GM19043 (cell line): ENCODE measurements at regions not wholly inside any gene's neighbourhood (a gene's known extent, or its start where the extent isn't known, plus 50 kb on each side); places are given as distances from the start of the nearest gene placed in this dataset.
"Not testable (repeated sequence)": the region's sequence is repeated elsewhere in the genome, so short reads cannot be mapped to it uniquely, and the experiment has no call there.

ENCODE experiments used
- ATAC-seq: cut with Tn5 transposase; IDR thresholded peaks from one replicate; pipeline ENCODE4 v1.9.1; 2021; ENCODE audit warnings: low read depth; ENCODE audit not compliant: unreplicated experiment

DNA sequence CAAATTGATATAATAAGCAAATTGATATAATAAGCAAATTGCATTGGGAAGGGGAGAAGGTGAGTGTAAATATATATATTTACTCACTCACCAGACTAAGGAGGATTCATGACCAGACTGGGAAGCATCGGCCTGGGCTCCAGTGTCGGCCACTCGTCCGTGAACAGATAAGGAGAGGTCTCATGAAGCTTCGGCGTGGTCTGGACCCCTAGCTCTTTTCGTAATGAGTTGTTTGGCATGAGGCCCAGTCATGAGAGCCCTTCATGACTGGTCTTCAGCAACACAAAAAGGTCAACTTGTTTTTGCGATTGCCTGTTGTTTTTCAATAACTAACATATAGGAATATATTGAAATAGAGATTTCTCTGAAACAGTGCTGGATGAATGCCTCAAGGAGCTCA is 222.9 kb upstream of the KCNK2 start:
- no peak for ATAC-seq

DNA sequence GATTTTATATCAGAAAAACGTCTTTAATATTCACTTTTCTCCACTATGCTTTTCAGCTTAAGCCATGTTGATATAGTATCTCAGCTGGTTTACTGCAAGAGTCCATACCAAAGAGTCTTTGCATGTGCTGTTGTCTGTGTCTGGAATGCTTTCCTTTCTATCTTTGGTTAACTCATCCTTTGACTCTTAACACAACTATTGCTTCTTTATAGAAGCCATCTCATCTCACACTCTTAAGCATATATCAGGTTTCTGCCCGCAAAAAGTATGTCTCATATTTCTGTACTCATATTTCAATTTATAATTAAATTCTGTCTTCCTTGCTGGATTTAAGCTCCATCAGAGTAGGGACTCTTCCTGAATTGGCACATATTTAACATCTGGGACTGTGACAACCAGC is 220.9 kb upstream of the KCNK2 start:
- ATAC-seq: no peak

DNA sequence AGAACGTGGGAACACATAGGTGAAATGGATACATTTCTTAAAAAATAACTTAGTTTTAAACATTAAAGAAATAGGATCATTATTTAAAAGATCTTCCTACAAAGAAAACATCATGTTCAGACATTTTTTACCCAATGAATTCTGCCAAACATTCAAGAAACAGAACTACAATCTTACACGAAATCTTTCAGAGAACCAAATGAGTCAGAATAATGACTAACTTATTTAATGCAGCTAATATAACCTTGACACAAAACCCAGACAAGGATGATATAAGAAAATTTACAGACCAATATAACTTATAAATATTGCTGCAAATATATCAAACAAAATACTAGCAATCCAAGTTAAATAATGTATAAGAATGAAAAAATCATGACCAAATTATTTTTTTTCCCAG is 220.1 kb upstream of the KCNK2 start:
- no peak for ATAC-seq

GRCh38 chr1:214864896-214865688 is 217.4 kb upstream of the KCNK2 start:
- ATAC-seq: no peak

- ATAC-seq: not testable (repeated sequence)
Measured at GRCh38 chr1:214870426-214870825, 212.1 kb upstream of the KCNK2 start.

- no peak for ATAC-seq
Measured at GRCh38 chr1:214880956-214881355, 201.6 kb upstream of the KCNK2 start.

DNA sequence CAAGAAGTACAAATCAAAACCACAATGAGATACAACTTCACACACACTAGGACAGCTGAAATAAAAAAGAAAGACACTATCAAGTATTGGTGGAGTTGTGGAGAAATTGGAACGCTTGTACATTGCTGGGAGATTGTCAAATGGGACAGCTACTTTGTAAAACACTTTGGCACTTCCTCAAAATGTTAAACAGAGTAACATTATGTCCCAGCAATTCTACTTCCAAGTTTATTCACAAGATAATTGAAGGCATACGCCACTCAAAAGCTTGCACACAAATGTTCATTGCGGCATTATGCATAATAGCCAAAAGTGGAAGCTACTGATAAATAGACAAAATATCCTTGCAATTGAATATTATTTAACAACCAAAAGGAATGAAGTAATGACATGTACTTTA is 199.9 kb upstream of the KCNK2 start:
- no peak for ATAC-seq

DNA sequence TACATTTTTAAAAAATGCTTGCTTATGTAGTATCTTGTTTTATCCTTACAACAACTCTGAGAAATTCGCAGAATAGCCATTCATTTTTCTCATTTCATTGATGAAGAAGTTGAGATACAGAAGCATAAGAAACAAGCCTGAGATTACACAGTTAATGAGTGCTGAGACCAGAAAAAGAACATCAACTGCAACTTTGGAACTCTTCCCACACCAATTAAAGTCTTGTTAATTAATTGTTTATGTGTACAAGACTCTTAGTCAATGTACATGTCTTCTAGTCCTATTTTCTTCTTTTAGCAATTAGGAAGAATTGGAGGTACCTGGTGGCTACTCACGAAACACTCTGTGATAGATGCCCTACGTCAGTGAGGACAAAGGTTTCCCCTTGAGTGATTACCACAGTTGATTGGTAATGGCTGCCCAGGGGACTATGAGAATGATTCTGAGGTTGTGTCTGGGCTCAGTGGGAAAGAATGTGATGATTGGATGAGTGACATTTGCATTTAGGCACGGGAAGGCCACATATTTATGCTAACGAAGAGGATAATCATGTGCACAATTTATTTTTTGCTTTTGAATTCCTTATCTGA is 187.4 kb upstream of the KCNK2 start:
- no peak for ATAC-seq

DNA sequence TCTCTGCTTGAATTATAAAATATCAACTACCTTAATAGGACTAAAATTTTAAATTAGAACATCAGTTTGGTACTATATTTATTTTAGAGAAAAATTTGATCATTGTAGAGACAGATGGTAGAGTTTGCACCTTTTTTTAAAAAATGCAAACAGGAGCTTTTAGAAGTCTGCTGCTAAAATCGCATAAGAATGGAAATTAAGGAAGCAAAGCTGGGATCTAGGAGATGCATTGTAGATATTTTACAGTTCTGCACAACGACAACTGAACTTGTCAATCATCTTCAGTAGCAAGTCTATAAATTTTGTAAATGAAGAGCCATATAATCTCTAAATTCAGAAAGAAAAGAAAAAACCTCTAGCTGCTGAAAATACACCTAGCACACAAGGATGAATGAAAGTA is 185.6 kb upstream of the KCNK2 start:
- ATAC-seq: no peak

GRCh38 chr1:214897581-214897980 is 185.0 kb upstream of the KCNK2 start:
- ATAC-seq: no peak

DNA sequence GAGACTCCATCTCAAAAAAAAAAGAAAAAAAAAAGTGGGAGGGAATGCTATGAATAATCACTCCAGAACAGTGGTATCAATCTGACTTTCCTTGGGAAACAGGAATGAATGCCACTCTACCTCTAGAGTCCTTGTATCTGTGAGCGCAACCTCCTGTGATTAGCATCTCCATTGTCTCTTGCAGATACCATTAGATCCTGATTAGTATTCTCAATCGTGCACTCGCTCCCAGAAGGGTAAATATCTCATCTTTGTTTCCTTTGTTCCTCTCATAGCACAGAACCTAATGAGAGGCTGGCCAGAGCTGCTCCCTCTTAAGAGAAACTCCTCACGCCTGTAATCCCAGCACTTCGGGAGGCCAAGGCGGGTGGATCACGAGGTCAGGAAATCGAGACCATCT is 184.4 kb upstream of the KCNK2 start:
- no peak for ATAC-seq

- ATAC-seq: no peak
Measured at GRCh38 chr1:214898718-214899117, 183.8 kb upstream of the KCNK2 start.

GRCh38 chr1:214899908-214900460 is 182.6 kb upstream of the KCNK2 start:
- ATAC-seq: no peak

GRCh38 chr1:214900590-214900989 is 181.9 kb upstream of the KCNK2 start:
- ATAC-seq: no peak

DNA sequence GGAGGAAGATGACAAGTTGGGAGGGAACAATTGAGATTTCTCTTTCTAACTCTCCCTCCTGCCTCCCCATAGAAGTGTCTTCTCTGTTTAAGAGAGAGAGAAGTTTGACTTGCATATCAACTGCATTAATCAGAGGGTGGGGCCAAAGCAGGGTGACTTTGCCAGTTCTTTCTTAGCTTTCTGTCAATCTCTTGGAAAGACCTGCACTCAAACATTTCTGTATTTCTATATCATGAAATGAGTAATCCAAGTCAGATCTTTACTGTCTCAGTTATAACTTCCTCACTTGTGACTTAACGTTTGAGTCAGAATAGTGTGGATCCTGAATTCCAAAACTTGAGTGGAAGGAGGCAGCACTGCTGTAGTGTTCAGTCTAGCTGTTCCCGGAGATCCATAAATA is 180.8 kb upstream of the KCNK2 start:
- no peak for ATAC-seq

DNA sequence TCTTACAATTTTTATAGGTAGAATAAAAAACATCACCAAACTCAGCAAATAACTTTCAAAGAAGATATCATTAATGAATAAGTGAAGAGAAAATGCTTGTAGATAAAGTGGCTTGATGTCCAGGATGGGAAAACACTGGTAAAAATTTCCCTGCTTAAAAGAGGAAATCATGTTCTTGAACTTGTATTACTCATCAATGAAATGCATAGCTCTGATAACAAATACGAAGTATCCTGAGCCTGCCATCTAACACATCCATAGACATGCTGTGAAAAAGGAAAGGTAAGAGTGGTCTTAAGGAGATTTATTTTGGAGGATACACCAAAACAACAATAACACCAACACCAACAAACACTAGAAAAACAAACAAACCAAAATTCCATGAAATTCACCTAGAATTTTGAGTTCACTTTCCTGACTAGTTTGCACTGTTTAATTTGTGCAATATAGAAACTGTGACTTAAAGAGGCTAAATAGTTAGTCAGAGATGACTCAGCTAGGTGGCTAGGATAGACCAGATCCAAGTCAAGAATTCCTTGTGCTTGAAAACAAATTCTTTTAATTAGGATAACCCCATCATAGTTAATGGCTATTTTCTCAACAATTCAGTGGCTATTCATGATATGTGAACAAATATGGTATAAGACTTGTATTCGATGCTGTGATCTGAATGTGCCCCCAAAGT is 179.8 kb upstream of the KCNK2 start:
- ATAC-seq: no peak

GRCh38 chr1:214912127-214912526 is 170.4 kb upstream of the KCNK2 start:
- no peak for ATAC-seq

DNA sequence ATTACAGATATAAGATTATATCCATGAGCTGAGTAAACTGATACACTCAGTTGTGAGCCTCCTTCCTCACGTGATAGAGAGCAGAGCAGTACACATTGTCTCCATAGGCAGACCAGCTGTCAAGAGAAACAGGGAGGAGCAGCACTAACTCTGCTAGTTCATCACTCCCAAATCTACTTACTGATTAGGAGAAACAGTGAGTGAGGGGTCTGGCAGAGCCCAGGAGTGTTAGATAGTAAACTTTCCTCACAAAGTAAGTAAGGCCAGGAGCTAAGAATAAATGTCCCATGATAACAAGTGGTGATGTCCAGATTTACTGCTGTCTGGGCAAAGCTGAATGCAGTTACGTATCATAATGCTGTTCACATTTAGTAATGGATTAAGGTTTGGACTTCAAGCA is 168.6 kb upstream of the KCNK2 start:
- ATAC-seq: no peak

DNA sequence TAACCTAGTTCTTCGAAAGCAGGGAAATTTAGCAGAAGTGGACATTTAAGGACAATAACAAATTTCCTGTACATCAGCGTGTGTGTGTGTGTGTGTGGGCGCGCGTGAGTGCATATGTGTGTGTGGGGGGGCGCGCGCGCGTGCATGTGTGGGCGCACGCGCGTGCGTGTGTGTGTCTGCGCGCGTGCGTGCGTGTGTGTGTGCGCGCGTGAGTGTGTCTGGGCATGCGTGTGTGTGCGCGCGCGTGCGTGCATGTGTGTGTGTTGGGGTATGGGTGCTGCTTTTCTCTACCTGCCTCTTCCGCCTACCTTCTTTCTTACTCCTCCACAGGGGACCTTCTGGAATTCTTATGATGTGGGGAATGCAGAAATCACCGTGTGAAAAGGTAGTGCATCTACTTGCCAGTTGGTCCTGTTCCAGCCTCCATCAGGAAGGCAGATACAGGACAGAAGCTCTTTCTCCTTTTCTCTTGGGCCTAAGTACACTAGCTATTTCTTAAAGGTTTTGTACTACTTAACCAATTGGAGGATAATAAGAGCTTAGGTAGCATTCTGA is 165.4 kb upstream of the KCNK2 start:
- ATAC-seq: no peak

DNA sequence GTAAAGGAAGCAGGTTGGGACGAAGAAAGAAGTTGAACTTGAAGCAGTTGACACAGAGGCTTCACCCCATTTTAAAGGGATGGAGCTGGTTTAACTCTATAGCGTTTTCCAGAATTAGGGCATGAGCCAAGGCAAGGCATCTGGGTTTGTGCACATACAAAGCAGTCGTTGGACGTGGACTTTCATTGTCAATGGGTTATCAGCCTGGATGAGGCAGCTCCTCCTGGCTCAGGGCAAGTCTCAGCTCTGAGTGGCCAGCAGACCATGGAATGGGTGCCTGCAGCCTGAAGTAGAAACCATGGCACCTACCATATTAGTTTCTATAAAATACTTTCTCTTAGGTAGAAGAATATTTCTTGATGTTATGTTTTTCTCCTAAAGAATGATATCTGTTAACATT is 163.8 kb upstream of the KCNK2 start:
- ATAC-seq: no peak

GRCh38 chr1:214920337-214920736 is 162.2 kb upstream of the KCNK2 start:
- no peak for ATAC-seq
